Stomach smooth muscle (tissue), 2 donors: ENCODE measurements at regions not wholly inside any gene's neighbourhood (a gene's known extent, or its start where the extent isn't known, plus 50 kb on each side); places are given as distances from the start of the nearest gene placed in this dataset.

ENCODE experiments used
- H3K27ac ChIP-seq: one replicate; pipeline ENCODE4 v1.7.0; 2013; ENCODE audit warnings: mild to moderate bottlenecking, low read length, inconsistent platforms
- H3K27me3 ChIP-seq, 2 donors: one replicate each; pipeline ENCODE4 v1.7.0; 2013; ENCODE audit warnings: low read length in 2 of 2; ENCODE audit not compliant: insufficient read depth in 2 of 2, control insufficient read depth in 1 of 2
- H3K36me3 ChIP-seq, 2 donors: one replicate each; pipeline ENCODE4 v1.7.0; 2013; ENCODE audit warnings: low read length in 2 of 2; ENCODE audit not compliant: control insufficient read depth in 2 of 2, insufficient read depth in 2 of 2
- H3K4me1 ChIP-seq: one replicate; pipeline ENCODE4 v1.7.0; 2013; ENCODE audit warnings: low read length; ENCODE audit not compliant: control insufficient read depth, insufficient read depth
- H3K4me3 ChIP-seq, 2 donors: one replicate each; pipeline ENCODE4 v1.7.0; 2013; ENCODE audit warnings: low read length in 2 of 2
- H3K9ac ChIP-seq, 2 donors: one replicate each; pipeline ENCODE4 v1.7.0; 2013; ENCODE audit warnings: low read length in 2 of 2, mild to moderate bottlenecking in 1 of 2
- H3K9me3 ChIP-seq, 2 donors: one replicate each; pipeline ENCODE4 v1.7.0; 2013; ENCODE audit warnings: low read length in 2 of 2; ENCODE audit not compliant: control insufficient read depth in 2 of 2
- donor health status: healthy.
- donor health status: Pancreatic carcinoma.

DNA sequence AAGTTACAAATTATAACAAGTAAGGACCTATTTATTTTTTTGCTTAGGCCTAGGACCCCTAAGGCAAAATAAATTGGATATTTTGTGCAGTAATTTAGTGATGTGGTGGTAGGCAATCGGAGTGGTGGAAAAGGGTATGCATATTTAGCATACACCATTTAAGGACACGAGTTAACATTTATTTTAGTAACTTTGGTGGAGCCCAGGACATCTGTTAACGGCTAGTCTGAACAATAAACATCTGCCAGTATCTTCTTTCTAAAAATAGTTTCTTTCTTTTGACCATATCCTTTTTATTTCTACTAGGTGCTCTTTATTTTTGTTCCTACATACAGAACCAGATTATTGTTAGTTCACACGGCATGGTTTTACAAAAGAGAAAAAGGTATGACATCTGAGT, 326.3 kb downstream of the CHL1 start:
- Histone ChIP-seq H3K4me3 (no peak overlapping the region), H3K4me1 (no peaks in the 10 kb centered on the region), H3K9me3 (no peaks in the 10 kb centered on the region), H3K9ac (no peak overlapping the region), H3K36me3 (no peaks in the 10 kb centered on the region), H3K27ac (no peak overlapping the region), H3K27me3 (no peaks in the 10 kb centered on the region)

DNA sequence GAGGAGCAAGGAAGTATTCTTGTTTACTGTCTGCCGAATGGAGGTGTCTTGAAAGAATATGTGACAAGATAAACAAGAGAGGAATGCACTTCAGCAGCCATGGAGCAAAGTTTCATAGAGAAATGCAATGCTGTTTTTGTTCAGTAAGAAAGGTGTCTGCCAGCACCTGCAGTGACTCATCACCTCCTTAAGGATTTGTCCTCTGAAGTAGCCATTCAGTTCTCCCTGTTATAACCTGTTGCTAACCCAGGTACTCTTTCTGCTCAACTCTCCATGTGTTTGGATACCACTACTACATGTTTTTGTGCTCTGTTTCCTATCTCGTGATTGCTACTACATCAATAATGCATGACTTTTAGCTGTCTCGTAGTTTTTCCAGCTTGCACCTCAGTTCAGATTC, 328.9 kb downstream of the CHL1 start:
- Histone ChIP-seq H3K4me3 (no peak overlapping the region), H3K27ac (no peak overlapping the region), H3K27me3 (no peaks in the 10 kb centered on the region), H3K36me3 (no peaks in the 10 kb centered on the region), H3K9ac (no peak overlapping the region), H3K9me3 (no peaks in the 10 kb centered on the region), H3K4me1 (no peaks in the 10 kb centered on the region)

DNA sequence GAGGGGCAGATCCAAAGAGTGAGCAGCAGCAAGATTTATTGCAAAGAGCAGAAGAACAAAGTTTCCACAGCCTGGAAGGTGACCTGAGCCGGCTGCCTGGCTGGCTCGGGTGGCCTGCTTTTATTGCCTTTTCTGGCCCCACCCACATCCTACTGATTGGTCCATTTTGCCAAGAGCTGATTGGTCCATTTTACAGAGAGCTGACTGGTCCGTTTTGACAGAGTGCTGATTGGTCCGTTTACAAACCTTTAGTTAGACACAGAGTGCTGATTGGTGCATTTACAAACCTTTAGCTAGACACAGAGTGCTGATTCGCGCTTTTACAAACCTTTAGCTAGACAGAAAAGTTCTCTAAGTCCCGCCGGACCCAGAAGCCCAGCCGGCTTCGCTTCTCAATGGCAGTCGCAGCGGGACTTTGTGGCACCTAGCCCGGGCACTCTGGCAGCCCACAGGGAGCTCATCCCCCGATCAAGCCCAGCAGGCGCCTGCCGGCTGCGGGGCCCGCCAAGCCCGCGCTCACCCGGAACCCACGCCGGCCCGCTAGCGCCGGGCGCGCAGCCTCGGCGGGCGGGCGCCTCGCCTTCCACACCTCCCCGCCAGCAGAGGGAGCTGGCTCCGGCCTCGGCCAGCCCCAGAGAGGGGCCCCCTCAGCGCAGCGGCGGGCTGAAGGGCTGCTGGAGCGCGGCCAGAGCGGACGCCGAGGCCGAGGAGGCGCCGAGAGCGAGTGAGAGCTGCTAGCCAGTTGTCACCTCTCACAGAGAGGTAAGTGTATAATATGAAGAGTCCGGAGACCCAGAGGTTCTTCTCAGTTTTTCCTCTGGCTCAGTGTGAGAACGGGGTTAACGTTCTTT, 339.2 kb downstream of the CHL1 start:
- Histone ChIP-seq H3K4me1 (no peaks in the 10 kb centered on the region), H3K36me3 (no peaks in the 10 kb centered on the region), H3K27me3 (no peaks in the 10 kb centered on the region), H3K27ac (no peak overlapping the region), H3K9ac (peak overlapping the region; percentile 55 to 70), H3K9me3 (no peaks in the 10 kb centered on the region), H3K4me3 (peak overlapping the region; percentile 67 to 71)

DNA sequence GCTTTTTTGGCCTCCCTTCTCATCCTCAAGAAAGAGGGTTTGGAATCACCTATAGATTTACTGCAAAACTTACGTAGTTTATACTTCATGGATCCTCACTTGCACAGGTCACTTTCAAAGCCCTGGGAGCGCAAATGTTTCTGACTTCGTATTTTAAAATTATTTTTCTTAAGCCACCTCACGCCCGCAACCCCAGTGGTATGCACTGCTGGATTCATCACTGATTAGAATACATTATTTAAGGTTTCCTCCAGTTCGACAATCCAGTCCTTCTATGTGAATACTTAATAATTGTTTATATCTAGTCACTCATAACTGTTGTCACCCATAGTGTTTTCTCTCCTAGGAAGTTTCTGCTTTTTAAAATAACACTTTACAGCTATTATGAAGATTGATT, 339.9 kb downstream of the CHL1 start:
- Histone ChIP-seq H3K36me3 (no peaks in the 10 kb centered on the region), H3K9me3 (no peaks in the 10 kb centered on the region), H3K27me3 (no peaks in the 10 kb centered on the region), H3K4me3 (peak overlapping the region; percentile 67 to 71), H3K27ac (no peak overlapping the region), H3K9ac (peak overlapping the region; percentile 55 to 70), H3K4me1 (no peaks in the 10 kb centered on the region)

DNA sequence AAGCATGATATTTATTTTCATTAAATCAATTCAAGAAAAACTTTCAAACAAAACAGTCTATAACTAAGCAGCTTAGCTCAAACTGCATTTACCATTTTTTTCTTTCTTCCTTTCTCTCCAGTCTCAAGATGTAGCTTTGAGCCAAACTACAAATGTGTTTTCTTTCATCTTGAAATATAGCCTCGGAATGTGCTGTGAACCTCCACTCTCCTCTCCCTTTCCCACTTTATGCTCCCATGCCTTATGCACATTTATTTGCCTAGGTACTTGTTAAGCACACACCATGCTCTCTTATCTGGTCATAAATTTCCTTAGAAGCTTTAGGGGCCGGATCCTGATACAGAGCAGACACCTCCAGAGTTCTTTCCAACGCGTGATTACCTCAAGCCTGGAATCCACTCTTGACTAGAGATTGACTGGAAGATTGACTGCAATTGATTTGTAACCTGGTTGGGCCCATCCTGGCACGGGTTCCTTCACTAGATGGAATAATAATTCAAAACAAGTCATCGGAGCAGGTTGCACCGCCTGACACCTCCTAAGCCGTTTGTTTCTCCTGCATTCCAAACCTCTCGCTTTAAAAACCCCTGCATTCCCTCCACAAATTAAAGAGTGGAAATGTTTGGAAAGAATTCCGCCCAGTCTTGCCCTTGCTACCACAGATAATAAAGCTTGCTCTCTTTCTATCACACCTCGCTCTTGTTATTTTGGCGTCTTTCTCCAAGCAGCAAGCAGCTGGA, 344.7 kb downstream of the CHL1 start:
- no peak overlapping the region for H3K27ac ChIP-seq

DNA sequence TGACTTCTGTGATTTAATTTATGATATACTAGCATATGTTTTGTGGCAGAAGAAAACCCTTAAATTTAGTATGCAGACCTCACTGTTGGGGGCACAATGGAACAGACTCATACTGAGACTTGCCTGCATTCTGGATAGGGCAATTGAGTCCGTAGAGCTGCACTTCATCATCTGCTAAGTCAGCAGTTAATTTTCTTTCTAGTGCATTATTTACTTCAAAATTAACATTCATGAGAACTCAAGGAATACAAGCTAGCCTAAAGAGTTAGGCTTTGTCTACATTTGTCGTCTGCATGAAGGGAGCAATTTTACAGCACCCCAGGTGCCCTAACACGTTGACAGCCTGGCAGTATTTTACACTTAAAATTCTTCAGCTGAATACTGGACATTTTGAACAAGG, 345.5 kb downstream of the CHL1 start:
- no peak overlapping the region for H3K9ac ChIP-seq
- no peaks in the 10 kb centered on the region for H3K27me3 ChIP-seq
- H3K27ac ChIP-seq = no peak overlapping the region
- H3K9me3 ChIP-seq = no peaks in the 10 kb centered on the region
- H3K4me1 ChIP-seq = no peaks in the 10 kb centered on the region
- no peak overlapping the region for H3K4me3 ChIP-seq
- H3K36me3 ChIP-seq = no peaks in the 10 kb centered on the region

More for the DNA sequence above, 344.7 kb downstream of the CHL1 start:
- H3K9me3 ChIP-seq = no peaks in the 10 kb centered on the region
- no peak overlapping the region for H3K4me3 ChIP-seq
- H3K9ac ChIP-seq = no peak overlapping the region
- no peaks in the 10 kb centered on the region for H3K27me3 ChIP-seq
- no peaks in the 10 kb centered on the region for H3K4me1 ChIP-seq
- H3K36me3 ChIP-seq = no peaks in the 10 kb centered on the region

DNA sequence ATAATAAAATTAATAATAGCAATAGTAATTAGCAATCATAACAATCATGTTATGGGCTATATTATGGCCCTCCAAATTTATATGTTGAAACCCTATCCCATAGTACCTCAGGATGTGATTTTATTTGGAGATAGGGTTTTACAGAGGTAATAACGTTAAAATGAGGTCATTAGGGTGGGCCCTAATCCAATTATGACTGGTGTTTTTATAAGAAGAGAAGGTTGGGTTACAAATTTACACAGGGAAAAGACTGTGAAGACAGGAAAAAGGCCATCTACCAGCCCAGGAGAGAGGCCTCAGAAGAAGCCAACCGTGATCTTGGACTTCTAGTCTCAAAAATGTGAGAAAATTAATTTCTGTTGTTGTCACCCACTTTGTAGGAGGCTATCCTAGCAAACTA, 353.1 kb downstream of the CHL1 start:
- H3K9me3 ChIP-seq = no peaks in the 10 kb centered on the region
- no peaks in the 10 kb centered on the region for H3K27me3 ChIP-seq
- H3K27ac ChIP-seq = no peak overlapping the region

DNA sequence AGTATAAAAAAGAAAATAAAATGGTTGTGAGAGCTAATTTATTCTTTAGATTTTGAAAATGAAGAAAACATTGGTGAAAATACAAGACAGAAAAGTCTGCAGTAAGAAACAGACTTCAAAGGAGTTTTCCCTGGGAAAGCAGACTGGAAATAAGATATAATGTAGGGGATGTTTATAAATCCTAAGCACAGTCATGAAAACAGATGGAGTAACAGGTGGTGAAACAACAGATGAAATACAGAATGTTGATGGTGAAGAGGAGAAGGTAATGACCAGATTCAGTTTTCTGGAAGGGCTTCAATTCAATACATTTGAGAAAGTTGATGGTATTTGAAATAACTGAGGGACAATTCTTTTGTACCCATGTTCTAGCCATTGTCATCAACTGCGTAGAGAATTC, 353.9 kb downstream of the CHL1 start:
- Histone ChIP-seq H3K27me3 (no peaks in the 10 kb centered on the region), H3K36me3 (no peaks in the 10 kb centered on the region), H3K4me1 (no peaks in the 10 kb centered on the region), H3K27ac (no peak overlapping the region), H3K9me3 (no peaks in the 10 kb centered on the region), H3K4me3 (no peak overlapping the region), H3K9ac (no peak overlapping the region)

More for the DNA sequence above, 353.1 kb downstream of the CHL1 start:
- Histone ChIP-seq H3K9ac (no peak overlapping the region), H3K4me3 (no peak overlapping the region), H3K4me1 (no peaks in the 10 kb centered on the region), H3K36me3 (no peaks in the 10 kb centered on the region)

DNA sequence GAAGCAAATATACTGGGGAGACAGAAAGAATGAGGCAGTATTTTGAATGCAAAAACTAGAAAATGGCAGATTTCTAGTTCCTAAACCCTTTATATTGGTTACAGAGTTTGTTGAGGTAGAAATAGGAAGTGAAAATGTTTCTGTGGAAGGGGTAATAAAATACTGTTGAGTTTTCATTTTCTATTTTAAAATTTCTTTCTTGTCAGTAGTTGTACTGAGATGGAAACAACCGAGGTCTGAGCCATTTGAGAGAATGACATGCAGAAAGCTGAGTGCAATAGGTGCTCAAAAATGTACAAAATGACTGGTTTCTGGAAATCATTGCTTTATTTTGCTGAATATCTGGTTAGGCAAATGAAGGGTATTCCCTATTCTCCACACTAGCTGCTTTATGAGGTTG, 361.4 kb downstream of the CHL1 start:
- Histone ChIP-seq H3K27me3 (no peaks in the 10 kb centered on the region), H3K9me3 (no peaks in the 10 kb centered on the region), H3K4me3 (no peak overlapping the region), H3K36me3 (no peaks in the 10 kb centered on the region), H3K4me1 (no peaks in the 10 kb centered on the region), H3K27ac (no peak overlapping the region), H3K9ac (no peak overlapping the region)

DNA sequence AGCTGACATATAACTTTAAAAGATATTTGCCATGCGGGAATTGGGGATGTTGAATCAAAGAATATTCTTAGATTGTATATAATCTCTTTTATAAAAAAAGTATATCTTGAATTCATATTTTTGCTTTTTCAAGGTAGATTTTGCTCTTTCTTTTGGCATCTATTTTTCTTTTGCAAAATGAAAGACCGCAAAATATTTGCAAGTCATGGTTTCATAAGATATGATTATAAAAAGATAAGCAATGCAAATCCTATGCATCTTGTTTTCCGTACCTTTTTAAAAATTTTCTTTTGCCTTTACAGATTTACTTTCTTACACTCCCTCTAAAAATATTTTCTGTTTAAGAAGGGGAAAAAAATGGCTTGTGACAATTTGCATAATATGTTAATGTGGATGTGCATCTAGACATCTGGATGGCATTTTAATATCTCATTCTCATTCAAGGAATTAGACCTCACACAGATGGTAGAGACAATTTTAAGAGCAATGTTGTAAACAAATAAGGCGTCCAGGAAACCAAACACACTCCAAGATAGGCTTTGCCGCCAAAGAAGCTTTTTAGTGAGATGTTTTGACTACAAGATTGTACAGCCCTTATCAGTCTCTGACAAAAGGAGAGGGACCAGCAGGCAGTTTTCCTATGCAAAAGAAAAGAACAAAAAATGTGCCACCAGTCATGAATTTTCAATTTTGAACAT, 371.1 kb downstream of the CHL1 start:
- Histone ChIP-seq H3K27ac (no peak overlapping the region), H3K4me3 (no peak overlapping the region), H3K36me3 (no peaks in the 10 kb centered on the region), H3K4me1 (no peaks in the 10 kb centered on the region), H3K27me3 (no peaks in the 10 kb centered on the region), H3K9ac (no peak overlapping the region), H3K9me3 (no peaks in the 10 kb centered on the region)
